Nephron progenitor cell (in vitro differentiated cells): ENCODE measurements at regions not wholly inside any gene's neighbourhood (a gene's known extent, or its start where the extent isn't known, plus 50 kb on each side); places are given as distances from the start of the nearest gene placed in this dataset.

Experiments used
- DNase-seq: peaks from one replicate; pipeline ENCODE4 v3.0.0; 2021
- H3K27ac Mint-ChIP-seq: 2 replicates; pipeline ENCODE4 v1.8.0; 2021; ENCODE audit warnings: mild to moderate bottlenecking, moderate library complexity, mixed read lengths
- H3K27me3 Mint-ChIP-seq: 2 replicates; pipeline ENCODE4 v1.8.0; 2021; ENCODE audit warnings: mild to moderate bottlenecking, low read depth, mixed read lengths; ENCODE audit not compliant: poor library complexity
- H3K36me3 Mint-ChIP-seq: 2 replicates; pipeline ENCODE4 v1.8.0; 2021; ENCODE audit warnings: low read depth, mixed read lengths
- H3K4me1 Mint-ChIP-seq: 2 replicates; pipeline ENCODE4 v1.8.0; 2021; ENCODE audit warnings: mixed read lengths
- H3K4me3 Mint-ChIP-seq: 2 replicates; pipeline ENCODE4 v1.8.0; 2021; ENCODE audit warnings: mild to moderate bottlenecking, moderate library complexity, mixed read lengths
- H3K9me3 Mint-ChIP-seq: 2 replicates; pipeline ENCODE4 v1.8.0; 2021; ENCODE audit warnings: mild to moderate bottlenecking, moderate library complexity, mixed read lengths
- TF ChIP-seq, protein P1 (sequence below): fragments of 200-600 bp; sonication (generic); IDR thresholded peaks from 2 replicates; pipeline ENCODE4 v1.5.0; 2021; ENCODE audit warnings: antibody characterized with exemption

- H3K27ac Mint-ChIP-seq: peak overlapping the region; percentile 48
- H3K4me1 Mint-ChIP-seq: peaks cover 63% of the 10 kb centered on the region
- no peak for DNase-seq
- peaks cover 9% of the 10 kb centered on the region for H3K36me3 Mint-ChIP-seq
- peaks cover 7% of the 10 kb centered on the region for H3K27me3 Mint-ChIP-seq
- H3K9me3 Mint-ChIP-seq: peaks cover 20% of the 10 kb centered on the region
- no peak overlapping the region for H3K4me3 Mint-ChIP-seq
- TF ChIP-seq, protein P1, sequence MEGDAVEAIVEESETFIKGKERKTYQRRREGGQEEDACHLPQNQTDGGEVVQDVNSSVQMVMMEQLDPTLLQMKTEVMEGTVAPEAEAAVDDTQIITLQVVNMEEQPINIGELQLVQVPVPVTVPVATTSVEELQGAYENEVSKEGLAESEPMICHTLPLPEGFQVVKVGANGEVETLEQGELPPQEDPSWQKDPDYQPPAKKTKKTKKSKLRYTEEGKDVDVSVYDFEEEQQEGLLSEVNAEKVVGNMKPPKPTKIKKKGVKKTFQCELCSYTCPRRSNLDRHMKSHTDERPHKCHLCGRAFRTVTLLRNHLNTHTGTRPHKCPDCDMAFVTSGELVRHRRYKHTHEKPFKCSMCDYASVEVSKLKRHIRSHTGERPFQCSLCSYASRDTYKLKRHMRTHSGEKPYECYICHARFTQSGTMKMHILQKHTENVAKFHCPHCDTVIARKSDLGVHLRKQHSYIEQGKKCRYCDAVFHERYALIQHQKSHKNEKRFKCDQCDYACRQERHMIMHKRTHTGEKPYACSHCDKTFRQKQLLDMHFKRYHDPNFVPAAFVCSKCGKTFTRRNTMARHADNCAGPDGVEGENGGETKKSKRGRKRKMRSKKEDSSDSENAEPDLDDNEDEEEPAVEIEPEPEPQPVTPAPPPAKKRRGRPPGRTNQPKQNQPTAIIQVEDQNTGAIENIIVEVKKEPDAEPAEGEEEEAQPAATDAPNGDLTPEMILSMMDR: no peak
Observed at GRCh38 chr9:87137718-87138117, 190.4 kb upstream of the GAS1 start.

GRCh38 chr9:87138128-87139040 is 191.1 kb upstream of the GAS1 start:
- H3K4me3 Mint-ChIP-seq: peak overlapping the region; percentile 67
- peaks cover 7% of the 10 kb centered on the region for H3K27me3 Mint-ChIP-seq
- DNase-seq: no peak
- TF ChIP-seq, protein P1: no peak
- H3K9me3 Mint-ChIP-seq: peaks cover 13% of the 10 kb centered on the region
- H3K27ac Mint-ChIP-seq: peak overlapping the region; percentile 98
- H3K36me3 Mint-ChIP-seq: peaks cover 3% of the 10 kb centered on the region
- peaks cover 63% of the 10 kb centered on the region for H3K4me1 Mint-ChIP-seq

DNA sequence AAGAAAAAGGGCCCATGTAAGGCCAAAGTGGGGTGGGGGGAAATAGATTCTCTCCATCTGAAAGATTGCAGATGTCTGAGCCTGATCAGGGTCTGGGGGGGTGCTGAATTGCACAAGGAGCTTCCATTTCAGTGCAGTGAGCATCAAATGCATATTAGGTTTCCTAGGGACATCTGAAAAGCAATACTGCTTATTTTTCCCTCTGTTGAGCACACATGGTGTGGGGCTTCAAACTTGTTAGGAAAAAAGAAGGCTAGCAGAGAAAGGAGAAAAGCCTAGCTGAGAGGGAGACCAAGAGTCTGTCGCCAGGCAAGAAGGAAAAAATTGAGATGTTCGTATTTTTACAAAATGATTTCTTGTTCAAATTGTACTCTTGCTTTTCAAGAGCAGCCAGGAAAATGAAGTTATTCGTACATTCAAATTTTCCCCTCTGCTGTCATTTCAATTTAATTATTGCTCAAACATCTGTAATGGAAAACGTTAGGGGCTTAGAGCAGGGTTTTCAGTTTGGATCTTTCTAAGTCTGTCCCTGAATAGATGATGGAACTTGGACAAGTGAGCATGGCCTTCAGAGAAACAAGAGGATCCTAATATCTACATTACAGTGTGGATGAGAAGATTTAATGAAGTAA is 191.9 kb upstream of the GAS1 start:
- H3K27me3 Mint-ChIP-seq: peaks cover 4% of the 10 kb centered on the region
- H3K9me3 Mint-ChIP-seq: peaks cover 6% of the 10 kb centered on the region
- H3K4me1 Mint-ChIP-seq: peaks cover 63% of the 10 kb centered on the region
- no peaks in the 10 kb centered on the region for H3K36me3 Mint-ChIP-seq
- TF ChIP-seq, protein P1: no peak
- H3K27ac Mint-ChIP-seq: peak overlapping the region; percentile 98
- DNase-seq: no peak
- H3K4me3 Mint-ChIP-seq: peak overlapping the region; percentile 67

GRCh38 chr9:87140142-87140541 is 192.8 kb upstream of the GAS1 start:
- H3K9me3 Mint-ChIP-seq: peaks cover 8% of the 10 kb centered on the region
- no peak for DNase-seq
- peaks cover 7% of the 10 kb centered on the region for H3K27me3 Mint-ChIP-seq
- peaks cover 63% of the 10 kb centered on the region for H3K4me1 Mint-ChIP-seq
- H3K27ac Mint-ChIP-seq: peak overlapping the region; percentile 99
- peak overlapping the region; percentile 44 for H3K4me3 Mint-ChIP-seq
- TF ChIP-seq, protein P1: no peak
- peaks cover 7% of the 10 kb centered on the region for H3K36me3 Mint-ChIP-seq

DNA sequence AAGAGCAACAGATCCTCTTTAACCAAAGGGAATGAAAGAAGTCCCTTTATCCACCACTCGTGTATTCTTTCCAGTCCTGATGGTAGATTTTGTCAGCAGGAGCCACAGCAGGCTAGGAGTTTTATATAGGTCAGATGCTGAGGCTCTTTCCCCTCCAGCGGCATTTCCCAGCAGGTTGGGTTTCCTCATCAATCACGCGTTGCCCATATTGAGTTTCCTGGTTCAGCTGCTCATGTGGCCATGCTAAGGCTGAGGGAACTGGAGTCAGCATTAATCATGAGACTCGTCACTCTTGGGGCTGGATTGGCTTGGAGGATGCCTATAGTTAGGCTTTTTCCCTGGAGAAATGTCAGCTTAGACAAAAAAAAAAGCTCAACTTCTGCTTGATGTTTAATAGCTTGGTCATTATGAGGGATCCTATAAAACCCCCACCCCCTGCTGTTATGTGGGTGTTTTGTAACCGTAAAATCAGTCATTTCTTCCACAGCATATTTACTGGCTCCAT is 193.4 kb upstream of the GAS1 start:
- peaks cover 13% of the 10 kb centered on the region for H3K9me3 Mint-ChIP-seq
- H3K4me1 Mint-ChIP-seq: peaks cover 63% of the 10 kb centered on the region
- TF ChIP-seq, protein P1: no peak
- H3K4me3 Mint-ChIP-seq: peak overlapping the region; percentile 46
- DNase-seq: peak; percentile 71
- H3K27ac Mint-ChIP-seq: peak overlapping the region; percentile 99
- peaks cover 13% of the 10 kb centered on the region for H3K36me3 Mint-ChIP-seq
- peaks cover 7% of the 10 kb centered on the region for H3K27me3 Mint-ChIP-seq
